ENCODE measurements at regions not wholly inside any gene's neighbourhood (a gene's known extent, or its start where the extent isn't known, plus 50 kb on each side); places are given as distances from the start of the nearest gene placed in this dataset.

GRCh38 chr1:59105548-59106507 is 191.1 kb upstream of the FGGY start:
- TF ChIP-seq POLR2AphosphoS5 (IDR thresholded peaks at IDR 0.05): no peak
- no peak for TF ChIP-seq POLR2A (IDR thresholded peaks at IDR 0.05)

Data from spleen (tissue), 3 donors.